HEK293 (cell line): ENCODE measurements at regions not wholly inside any gene's neighbourhood (a gene's known extent, or its start where the extent isn't known, plus 50 kb on each side); places are given as distances from the start of the nearest gene placed in this dataset.

Experiments
- GLI4 ChIP-seq: fragments of 450-650 bp; formaldehyde crosslinking; IDR thresholded peaks from 2 replicates; pipeline ENCODE4 v1.5.1; 2016; ENCODE audit warnings: missing biosample characterization, missing genetic modification characterization
- KLF10 ChIP-seq: fragments of 450-650 bp; IDR thresholded peaks from 2 replicates; pipeline ENCODE4 v1.5.1; 2018; ENCODE audit warnings: missing biosample characterization, mild to moderate bottlenecking, missing genetic modification characterization
- TCF7L2 ChIP-seq: IDR thresholded peaks from 2 replicates; pipeline ENCODE4 v1.6.1; 2011; ENCODE audit warnings: low read depth, mild to moderate bottlenecking, inconsistent platforms, low read length, moderate library complexity, borderline replicate concordance
- TF ChIP-seq, protein P1 (sequence below): fragments of 450-650 bp; formaldehyde crosslinking; IDR thresholded peaks from 2 replicates; pipeline ENCODE4 v1.5.1; 2016; ENCODE audit warnings: missing biosample characterization, missing genetic modification characterization
- TF ChIP-seq, protein P2 (sequence below): sonication (generic); formaldehyde crosslinking; IDR thresholded peaks from 2 replicates; pipeline ENCODE4 v1.8.1; 2022; ENCODE audit warnings: mild to moderate bottlenecking, moderate library complexity, missing genetic modification reagents

DNA sequence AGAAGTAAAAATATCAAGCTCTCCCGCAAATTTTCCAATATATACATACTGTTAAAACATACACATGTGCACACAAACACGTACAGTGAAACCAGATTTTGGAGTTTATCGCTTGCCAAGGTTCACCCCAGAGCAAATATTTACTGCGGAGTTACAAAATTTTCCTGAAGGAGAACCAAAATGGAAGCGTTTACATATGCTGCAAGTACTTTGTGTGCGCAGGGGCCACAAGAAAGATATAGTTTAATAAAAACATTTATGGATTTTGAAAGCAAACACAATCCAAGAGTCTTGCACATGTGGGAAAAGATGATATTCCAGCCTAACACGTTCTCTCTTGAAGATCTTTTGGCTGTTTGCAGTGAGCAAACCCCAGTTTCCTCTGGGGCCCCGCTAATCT, 301.3 kb upstream of the NFE2L3 start:
- TF ChIP-seq, protein P1, sequence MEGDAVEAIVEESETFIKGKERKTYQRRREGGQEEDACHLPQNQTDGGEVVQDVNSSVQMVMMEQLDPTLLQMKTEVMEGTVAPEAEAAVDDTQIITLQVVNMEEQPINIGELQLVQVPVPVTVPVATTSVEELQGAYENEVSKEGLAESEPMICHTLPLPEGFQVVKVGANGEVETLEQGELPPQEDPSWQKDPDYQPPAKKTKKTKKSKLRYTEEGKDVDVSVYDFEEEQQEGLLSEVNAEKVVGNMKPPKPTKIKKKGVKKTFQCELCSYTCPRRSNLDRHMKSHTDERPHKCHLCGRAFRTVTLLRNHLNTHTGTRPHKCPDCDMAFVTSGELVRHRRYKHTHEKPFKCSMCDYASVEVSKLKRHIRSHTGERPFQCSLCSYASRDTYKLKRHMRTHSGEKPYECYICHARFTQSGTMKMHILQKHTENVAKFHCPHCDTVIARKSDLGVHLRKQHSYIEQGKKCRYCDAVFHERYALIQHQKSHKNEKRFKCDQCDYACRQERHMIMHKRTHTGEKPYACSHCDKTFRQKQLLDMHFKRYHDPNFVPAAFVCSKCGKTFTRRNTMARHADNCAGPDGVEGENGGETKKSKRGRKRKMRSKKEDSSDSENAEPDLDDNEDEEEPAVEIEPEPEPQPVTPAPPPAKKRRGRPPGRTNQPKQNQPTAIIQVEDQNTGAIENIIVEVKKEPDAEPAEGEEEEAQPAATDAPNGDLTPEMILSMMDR (tag by site-specific recombination): no peak
- TF ChIP-seq, protein P2, sequence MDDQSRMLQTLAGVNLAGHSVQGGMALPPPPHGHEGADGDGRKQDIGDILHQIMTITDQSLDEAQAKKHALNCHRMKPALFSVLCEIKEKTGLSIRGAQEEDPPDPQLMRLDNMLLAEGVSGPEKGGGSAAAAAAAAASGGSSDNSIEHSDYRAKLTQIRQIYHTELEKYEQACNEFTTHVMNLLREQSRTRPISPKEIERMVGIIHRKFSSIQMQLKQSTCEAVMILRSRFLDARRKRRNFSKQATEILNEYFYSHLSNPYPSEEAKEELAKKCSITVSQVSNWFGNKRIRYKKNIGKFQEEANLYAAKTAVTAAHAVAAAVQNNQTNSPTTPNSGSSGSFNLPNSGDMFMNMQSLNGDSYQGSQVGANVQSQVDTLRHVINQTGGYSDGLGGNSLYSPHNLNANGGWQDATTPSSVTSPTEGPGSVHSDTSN: no peak
- TF ChIP-seq KLF10 (tag by site-specific recombination) (no peak), GLI4 (no peak), TCF7L2 (no peak)
